Endothelial cell (in vitro differentiated cells): ENCODE measurements at regions not wholly inside any gene's neighbourhood (a gene's known extent, or its start where the extent isn't known, plus 50 kb on each side); places are given as distances from the start of the nearest gene placed in this dataset.

Source experiments
- DNase-seq: peaks from one replicate; pipeline ENCODE4 v3.0.0; 2021; ENCODE audit warnings: low spot score
- H3K27ac Mint-ChIP-seq: one replicate; pipeline ENCODE4 v1.8.0; 2021; ENCODE audit warnings: mixed read lengths, inconsistent platforms; ENCODE audit not compliant: unreplicated experiment
- H3K27me3 Mint-ChIP-seq: one replicate; pipeline ENCODE4 v1.8.0; 2021; ENCODE audit warnings: mild to moderate bottlenecking, moderate library complexity, mixed read lengths, inconsistent platforms; ENCODE audit not compliant: unreplicated experiment
- H3K36me3 Mint-ChIP-seq: one replicate; pipeline ENCODE4 v1.8.0; 2021; ENCODE audit warnings: mild to moderate bottlenecking, low read depth, mixed read lengths, inconsistent platforms; ENCODE audit not compliant: unreplicated experiment
- H3K4me1 Mint-ChIP-seq: one replicate; pipeline ENCODE4 v1.8.0; 2021; ENCODE audit warnings: mild to moderate bottlenecking, mixed read lengths, inconsistent platforms; ENCODE audit not compliant: unreplicated experiment
- H3K4me3 Mint-ChIP-seq: one replicate; pipeline ENCODE4 v1.8.0; 2021; ENCODE audit warnings: mild to moderate bottlenecking, mixed read lengths, inconsistent platforms; ENCODE audit not compliant: unreplicated experiment
- H3K9me3 Mint-ChIP-seq: one replicate; pipeline ENCODE4 v1.8.0; 2021; ENCODE audit warnings: mixed read lengths, inconsistent platforms; ENCODE audit not compliant: unreplicated experiment
- CTCF ChIP-seq: fragments of 200-600 bp; sonication (generic); IDR thresholded peaks from one replicate; pipeline ENCODE4 v1.5.0; 2021; ENCODE audit warnings: antibody characterized with exemption; ENCODE audit not compliant: unreplicated experiment

GRCh38 chr13:44305917-44306370 is 67.7 kb upstream of the SERP2 start:
- TF ChIP-seq CTCF: no peak
- DNase-seq: no peak
- Mint-ChIP-seq H3K36me3 (no peaks in the 10 kb centered on the region), H3K4me3 (peak overlapping the region; percentile 4), H3K9me3 (no peaks in the 10 kb centered on the region), H3K4me1 (peaks cover 24% of the 10 kb centered on the region), H3K27me3 (peaks cover 1% of the 10 kb centered on the region), H3K27ac (peak overlapping the region; percentile 87)

DNA sequence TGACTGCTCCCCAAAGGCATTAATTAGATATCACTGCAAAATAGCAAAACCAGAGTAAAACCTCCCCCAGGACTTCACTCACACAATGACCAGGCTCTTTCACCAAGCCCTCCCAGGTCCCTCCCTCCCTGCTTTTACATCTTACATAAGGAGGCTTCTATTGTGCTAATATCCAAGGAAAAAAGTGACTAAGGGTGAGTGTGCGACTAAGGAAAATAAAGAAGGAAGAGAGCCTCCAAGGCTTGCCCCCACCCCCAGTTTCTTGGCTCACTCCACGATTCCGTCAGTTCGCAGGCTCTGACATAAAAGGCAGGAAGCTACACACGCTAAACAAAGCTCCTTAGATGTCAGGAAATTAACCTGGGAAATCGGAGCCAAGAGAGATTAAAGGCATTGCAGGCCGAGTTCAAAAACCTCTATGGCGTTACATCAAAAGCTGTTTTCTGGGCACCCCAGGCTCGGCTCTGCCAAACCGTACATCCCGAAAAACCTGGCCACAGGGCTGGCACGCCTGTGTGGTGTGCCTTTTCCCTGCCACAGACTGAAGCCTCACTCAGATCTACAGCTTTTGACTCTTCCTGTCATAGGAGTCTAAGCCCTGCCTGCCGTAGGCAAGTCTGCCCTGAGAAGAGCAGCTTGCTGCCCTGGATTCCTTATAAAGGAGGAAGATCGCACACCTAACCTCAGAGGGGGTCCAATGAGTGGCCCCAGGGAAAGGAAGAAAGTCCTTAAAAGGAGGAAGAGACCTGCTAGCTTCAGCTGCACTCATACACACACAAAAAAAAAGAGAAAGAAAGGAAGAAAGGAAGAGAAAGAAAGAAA is 67.0 kb upstream of the SERP2 start:
- no peaks in the 10 kb centered on the region for H3K36me3 Mint-ChIP-seq
- no peaks in the 10 kb centered on the region for H3K9me3 Mint-ChIP-seq
- H3K27me3 Mint-ChIP-seq: peaks cover 1% of the 10 kb centered on the region
- peak; percentile 31 for DNase-seq
- TF ChIP-seq CTCF: no peak
- no peak overlapping the region for H3K4me3 Mint-ChIP-seq
- peak overlapping the region; percentile 87 for H3K27ac Mint-ChIP-seq
- H3K4me1 Mint-ChIP-seq: peaks cover 24% of the 10 kb centered on the region

GRCh38 chr13:44307255-44307654 is 66.4 kb upstream of the SERP2 start:
- no peak for DNase-seq
- Mint-ChIP-seq H3K4me1 (peaks cover 24% of the 10 kb centered on the region), H3K27ac (peak overlapping the region; percentile 87), H3K9me3 (no peaks in the 10 kb centered on the region), H3K36me3 (no peaks in the 10 kb centered on the region), H3K4me3 (no peak overlapping the region), H3K27me3 (peaks cover 1% of the 10 kb centered on the region)
- TF ChIP-seq CTCF: no peak

GRCh38 chr13:44307844-44308243 is 65.8 kb upstream of the SERP2 start:
- peaks cover 1% of the 10 kb centered on the region for H3K27me3 Mint-ChIP-seq
- H3K36me3 Mint-ChIP-seq: peaks cover 3% of the 10 kb centered on the region
- peaks cover 24% of the 10 kb centered on the region for H3K4me1 Mint-ChIP-seq
- TF ChIP-seq CTCF: no peak
- no peaks in the 10 kb centered on the region for H3K9me3 Mint-ChIP-seq
- no peak for DNase-seq
- H3K27ac Mint-ChIP-seq: no peak overlapping the region
- H3K4me3 Mint-ChIP-seq: no peak overlapping the region

- Mint-ChIP-seq H3K27me3 (peaks cover 1% of the 10 kb centered on the region), H3K36me3 (peaks cover 3% of the 10 kb centered on the region), H3K4me1 (peaks cover 24% of the 10 kb centered on the region), H3K9me3 (no peaks in the 10 kb centered on the region), H3K4me3 (no peak overlapping the region), H3K27ac (no peak overlapping the region)
- no peak for TF ChIP-seq CTCF
- no peak for DNase-seq
Observed at GRCh38 chr13:44308352-44308751, 65.3 kb upstream of the SERP2 start.
